ENCODE measurements at regions not wholly inside any gene's neighbourhood (a gene's known extent, or its start where the extent isn't known, plus 50 kb on each side); places are given as distances from the start of the nearest gene placed in this dataset.

DNA sequence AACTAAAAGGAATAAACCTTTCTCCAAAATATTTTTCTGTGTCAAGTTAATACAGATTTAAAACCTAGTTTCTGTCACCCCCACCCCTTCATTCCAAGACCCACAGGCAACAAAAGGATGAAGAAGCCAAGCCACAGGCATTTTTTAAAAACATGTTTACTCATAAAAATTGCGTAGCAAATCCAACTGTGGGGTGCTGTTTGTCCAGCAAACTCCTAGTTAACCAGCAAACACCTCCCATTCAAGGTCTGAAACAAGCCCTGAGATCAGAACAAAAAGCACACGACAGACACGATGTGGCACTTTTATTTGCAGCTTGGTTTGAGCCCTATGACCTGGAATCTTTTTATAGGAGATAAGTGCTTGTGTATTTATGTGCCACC, 149.9 kb upstream of the CAMK1G start:
- TF ChIP-seq POLR2A (IDR thresholded peaks at IDR 0.05) (no peak), POLR2AphosphoS5 (IDR thresholded peaks at IDR 0.05; ENCODE audit: insufficient read depth in 1 of 2, low read depth in 1 of 2) (no peak)
- TF ChIP-seq, protein P1, sequence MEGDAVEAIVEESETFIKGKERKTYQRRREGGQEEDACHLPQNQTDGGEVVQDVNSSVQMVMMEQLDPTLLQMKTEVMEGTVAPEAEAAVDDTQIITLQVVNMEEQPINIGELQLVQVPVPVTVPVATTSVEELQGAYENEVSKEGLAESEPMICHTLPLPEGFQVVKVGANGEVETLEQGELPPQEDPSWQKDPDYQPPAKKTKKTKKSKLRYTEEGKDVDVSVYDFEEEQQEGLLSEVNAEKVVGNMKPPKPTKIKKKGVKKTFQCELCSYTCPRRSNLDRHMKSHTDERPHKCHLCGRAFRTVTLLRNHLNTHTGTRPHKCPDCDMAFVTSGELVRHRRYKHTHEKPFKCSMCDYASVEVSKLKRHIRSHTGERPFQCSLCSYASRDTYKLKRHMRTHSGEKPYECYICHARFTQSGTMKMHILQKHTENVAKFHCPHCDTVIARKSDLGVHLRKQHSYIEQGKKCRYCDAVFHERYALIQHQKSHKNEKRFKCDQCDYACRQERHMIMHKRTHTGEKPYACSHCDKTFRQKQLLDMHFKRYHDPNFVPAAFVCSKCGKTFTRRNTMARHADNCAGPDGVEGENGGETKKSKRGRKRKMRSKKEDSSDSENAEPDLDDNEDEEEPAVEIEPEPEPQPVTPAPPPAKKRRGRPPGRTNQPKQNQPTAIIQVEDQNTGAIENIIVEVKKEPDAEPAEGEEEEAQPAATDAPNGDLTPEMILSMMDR (IDR thresholded peaks at IDR 0.05) = no peak
- intact Hi-C loops (cut with DNase I) = loop anchor here (1.0 kb wide), 1 partner anchor 40 kb away; no protein-coding TSS in a partner anchor
- no peak overlapping the region for H3K27ac ChIP-seq
- H3K9me3 ChIP-seq = no peaks in the 10 kb centered on the region
- peaks cover 10% of the 10 kb centered on the region for H3K4me1 ChIP-seq
- H3K4me3 ChIP-seq = no peak overlapping the region
- H3K36me3 ChIP-seq = no peaks in the 10 kb centered on the region
- no peaks in the 10 kb centered on the region for H3K27me3 ChIP-seq
- DNase-seq (ENCODE audit: extremely low spot score in 2 of 2) = no peak

DNA sequence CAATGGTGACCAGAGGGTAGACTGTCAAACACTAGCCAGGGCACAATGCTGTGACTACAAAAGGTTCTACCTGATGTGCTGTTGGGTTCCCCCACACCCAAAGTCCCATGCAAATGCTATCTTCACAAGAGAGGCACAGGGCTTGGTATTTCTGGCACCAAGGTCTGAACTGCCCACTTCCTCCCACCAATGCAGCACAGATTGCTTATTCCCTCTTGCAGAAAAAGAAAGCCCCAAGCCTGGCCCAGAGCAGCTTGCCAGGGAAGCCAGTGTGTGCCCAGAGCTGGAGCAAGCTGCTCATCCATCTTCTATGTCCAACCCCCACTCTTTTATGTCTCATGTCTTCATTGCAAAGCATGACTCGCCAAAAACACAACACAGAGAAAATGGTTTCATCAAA, 149.4 kb upstream of the CAMK1G start:
- intact Hi-C loops (cut with DNase I) = no loop called here
- H3K27me3 ChIP-seq = no peaks in the 10 kb centered on the region
- H3K4me3 ChIP-seq = no peak overlapping the region
- DNase-seq (ENCODE audit: extremely low spot score in 2 of 2) = no peak
- H3K9me3 ChIP-seq = no peaks in the 10 kb centered on the region
- no peaks in the 10 kb centered on the region for H3K36me3 ChIP-seq
- TF ChIP-seq POLR2A (IDR thresholded peaks at IDR 0.05) (no peak), POLR2AphosphoS5 (IDR thresholded peaks at IDR 0.05; ENCODE audit: insufficient read depth in 1 of 2, low read depth in 1 of 2) (no peak)
- TF ChIP-seq, protein P1 (IDR thresholded peaks at IDR 0.05) = no peak
- no peak overlapping the region for H3K27ac ChIP-seq
- H3K4me1 ChIP-seq = peaks cover 10% of the 10 kb centered on the region

DNA sequence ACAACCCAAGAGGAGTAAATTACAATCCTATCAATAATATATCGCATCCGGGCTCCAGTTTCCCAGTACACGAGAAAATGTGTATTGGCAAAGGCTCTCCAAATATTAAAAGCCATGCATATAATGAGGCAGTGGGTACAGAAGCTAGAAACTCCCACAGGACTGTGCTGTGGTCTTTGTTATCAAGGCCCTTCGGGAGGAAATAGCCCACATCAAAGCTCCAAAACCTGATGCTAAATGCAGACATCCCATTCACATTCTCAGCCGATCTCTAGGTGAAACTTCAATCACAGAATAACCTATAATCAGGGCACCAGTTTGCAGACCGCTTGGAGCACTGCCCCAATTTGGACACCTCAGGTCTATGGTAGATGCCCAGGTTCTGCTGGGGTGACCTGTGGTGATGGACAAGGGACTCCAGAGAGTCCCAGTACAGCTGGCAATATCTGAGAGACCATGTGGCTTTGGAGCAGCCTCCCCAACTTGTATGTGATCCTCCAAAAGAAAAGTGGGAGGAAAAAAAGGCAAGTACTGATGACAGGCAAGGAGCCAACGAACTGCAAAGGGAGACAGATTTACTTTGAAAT, 148.8 kb upstream of the CAMK1G start:
- Histone ChIP-seq H3K27ac (no peak overlapping the region), H3K4me1 (peaks cover 10% of the 10 kb centered on the region), H3K4me3 (no peak overlapping the region), H3K36me3 (no peaks in the 10 kb centered on the region), H3K9me3 (no peaks in the 10 kb centered on the region), H3K27me3 (no peaks in the 10 kb centered on the region)
- intact Hi-C loops (cut with DNase I) = no loop called here
- TF ChIP-seq POLR2AphosphoS5 (IDR thresholded peaks at IDR 0.05; ENCODE audit: insufficient read depth in 1 of 2, low read depth in 1 of 2) = no peak
- TF ChIP-seq, protein P1 (IDR thresholded peaks at IDR 0.05) = no peak
- no peak for TF ChIP-seq POLR2A (IDR thresholded peaks at IDR 0.05)
- no peak for DNase-seq (ENCODE audit: extremely low spot score in 2 of 2)

DNA sequence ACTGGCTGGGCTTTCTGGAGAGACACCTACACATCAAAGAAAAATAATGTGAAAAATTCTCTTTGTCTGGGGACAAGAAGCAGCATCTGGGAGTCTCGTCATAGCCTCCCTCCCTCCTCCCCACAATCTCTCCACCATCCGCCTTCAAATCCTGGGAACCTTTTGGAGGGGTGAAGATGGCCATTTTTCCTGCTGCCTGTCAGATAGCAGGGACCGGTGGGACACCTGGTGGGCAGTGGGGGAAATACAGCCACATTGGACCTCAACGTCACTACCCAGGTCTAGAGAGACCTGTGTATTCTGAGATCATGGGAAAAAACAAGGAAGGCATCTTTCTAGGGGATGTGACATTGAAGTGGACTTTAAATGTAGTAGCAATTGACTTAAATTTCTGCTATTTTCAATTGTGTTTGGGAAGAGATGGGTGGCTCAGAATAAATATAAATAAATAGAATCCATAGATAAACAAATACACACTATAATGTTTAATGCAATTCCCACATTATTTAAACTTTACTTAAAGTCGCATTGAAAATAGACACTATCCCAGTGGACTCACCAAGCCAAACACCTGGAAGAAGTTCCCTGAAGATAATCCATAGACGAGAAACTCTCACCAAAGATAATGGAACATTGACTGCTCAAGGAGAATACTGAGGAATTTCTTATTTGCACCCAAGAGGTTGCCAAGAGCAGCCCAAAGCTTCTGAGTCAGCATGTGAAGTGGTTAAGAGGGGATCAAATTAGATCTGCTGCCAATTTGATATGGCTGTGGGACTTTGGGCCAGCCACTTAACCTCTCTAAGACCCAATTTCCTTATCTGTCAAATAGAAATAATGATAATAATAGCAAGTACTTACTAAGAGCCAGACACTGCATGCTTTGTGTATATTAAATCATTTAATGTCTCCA, 147.6 kb upstream of the CAMK1G start:
- no peak overlapping the region for H3K4me3 ChIP-seq
- no peaks in the 10 kb centered on the region for H3K27me3 ChIP-seq
- intact Hi-C loops (cut with DNase I) = no loop called here
- TF ChIP-seq POLR2A (IDR thresholded peaks at IDR 0.05) (no peak), POLR2AphosphoS5 (IDR thresholded peaks at IDR 0.05; ENCODE audit: insufficient read depth in 1 of 2, low read depth in 1 of 2) (peak in 1 of 2 donors; percentile 29)
- TF ChIP-seq, protein P1 (IDR thresholded peaks at IDR 0.05) = peak; percentile 35 to 79 (median 48)
- H3K36me3 ChIP-seq = no peaks in the 10 kb centered on the region
- peaks cover 10% of the 10 kb centered on the region for H3K4me1 ChIP-seq
- no peak for DNase-seq (ENCODE audit: extremely low spot score in 2 of 2)
- H3K9me3 ChIP-seq = no peaks in the 10 kb centered on the region
- peak overlapping the region; percentile 2 for H3K27ac ChIP-seq

DNA sequence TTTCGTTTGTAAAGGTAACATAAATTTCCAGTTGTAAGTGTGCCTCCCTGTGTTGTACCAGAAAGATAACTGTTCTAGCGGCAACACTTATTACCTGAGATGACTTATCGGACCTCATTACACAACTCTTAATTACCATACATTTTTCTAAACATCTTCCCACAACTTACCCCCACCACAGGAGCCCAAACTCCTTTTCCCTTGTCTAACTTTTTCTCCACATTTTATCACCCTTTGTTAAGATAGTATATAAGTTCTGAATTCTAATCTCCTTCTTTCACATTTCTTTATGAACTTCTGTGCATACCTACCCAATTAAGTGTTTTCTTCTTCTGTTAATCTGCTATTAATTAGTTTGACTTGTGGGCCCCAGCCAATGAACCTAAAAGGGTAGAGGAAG, 143.7 kb upstream of the CAMK1G start:
- H3K4me3 ChIP-seq = no peak overlapping the region
- H3K9me3 ChIP-seq = no peaks in the 10 kb centered on the region
- no peaks in the 10 kb centered on the region for H3K4me1 ChIP-seq
- no peak overlapping the region for H3K27ac ChIP-seq
- TF ChIP-seq POLR2AphosphoS5 (IDR thresholded peaks at IDR 0.05; ENCODE audit: insufficient read depth in 1 of 2, low read depth in 1 of 2) (no peak), POLR2A (IDR thresholded peaks at IDR 0.05) (no peak)
- TF ChIP-seq, protein P1 (IDR thresholded peaks at IDR 0.05) = no peak
- intact Hi-C loops (cut with DNase I) = no loop called here
- DNase-seq (ENCODE audit: extremely low spot score in 2 of 2) = no peak
- H3K36me3 ChIP-seq = no peaks in the 10 kb centered on the region
- H3K27me3 ChIP-seq = no peaks in the 10 kb centered on the region
